Adrenal gland (tissue), 9 donors: ENCODE measurements at regions not wholly inside any gene's neighbourhood (a gene's known extent, or its start where the extent isn't known, plus 50 kb on each side); places are given as distances from the start of the nearest gene placed in this dataset.
A peak's percentile ranks its signal among the peaks of the same experiment; 100 is the strongest.

Experiments used
- DNase-seq, 7 donors: peaks; one replicate each; pipeline ENCODE4 v3.0.0-alpha.2; 2019 to 2020
- H3K27ac ChIP-seq, 5 donors: fragments of 200-600 bp; sonication (generic) in 4 of 5; 1 replicate in 3 of 5; 2 replicates in 2 of 5; pipeline versions ENCODE4 v1.5.1 to v1.8.0; 2016 to 2020; ENCODE audit warnings: mild to moderate bottlenecking in 1 of 5
- H3K27me3 ChIP-seq: fragments of 200-600 bp; 2 replicates; pipeline ENCODE4 v1.8.0; 2021
- H3K36me3 ChIP-seq, 2 donors: fragments of 200-600 bp; replicated peaks in 1 of 2; 1 replicate in 1 of 2; 2 replicates in 1 of 2; pipeline versions ENCODE4 v1.5.1 to v1.8.0; 2018 to 2022
- H3K4me1 ChIP-seq, 2 donors: fragments of 200-600 bp; replicated peaks in 1 of 2; 1 replicate in 1 of 2; 2 replicates in 1 of 2; pipeline versions ENCODE4 v1.5.1 to v1.8.0; 2018 to 2021
- H3K4me3 ChIP-seq, 4 donors: fragments of 200-600 bp; sonication (generic) in 3 of 4; one replicate each; pipeline ENCODE4 v1.5.1; 2016 to 2018
- H3K9me3 ChIP-seq, 3 donors: fragments of 200-600 bp; sonication (generic) in 1 of 3; replicated peaks in 1 of 3; 1 replicate in 2 of 3; 2 replicates in 1 of 3; pipeline versions ENCODE4 v1.5.1 to v1.8.0; 2016 to 2021
- CTCF ChIP-seq, 6 experiments: fragments of 450-650 bp in 4 of 6; fragments of 200-600 bp in 2 of 6; sonication (generic) in 1 of 6; IDR thresholded peaks; 1 replicate in 5 of 6; 2 replicates in 1 of 6; pipeline versions ENCODE4 v1.5.1 to v1.8.0; 2016 to 2021; ENCODE audit warnings: antibody characterized with exemption in 6 of 6, mild to moderate bottlenecking in 2 of 6, moderate library complexity in 1 of 6
- POLR2A ChIP-seq, 2 donors: fragments of 450-650 bp; IDR thresholded peaks; one replicate each; pipeline ENCODE4 v1.6.1; 2017; ENCODE audit warnings: antibody characterized with exemption in 2 of 2, mild to moderate bottlenecking in 2 of 2, moderate library complexity in 1 of 2
- WGBS, 4 donors: extraction: QIAGEN DNeasy Blood & Tissue Kit in 2 of 4; methylation state at CpG; one replicate each; pipeline versions ENCODE4 v1.1.5 to v1.1.7; 2013 to 2017; 5-methylcytosine and 5-hydroxymethylcytosine counted together
- intact Hi-C, 2 donors: fragments of 100-400 bp; cut with DNase I; formaldehyde crosslinking; loops; one replicate each; pipeline versions ENCODE4 v1.14.1 to v1.15.0; 2022 to 2023
- donor health status: healthy with polysubstance abuse.
- donor health status: Bipolar disorder and iron deficiency.
- donor health status: DM: yes; HTN: yes; CAD: no.
- donor health status: DM: no; HTN: no; CAD: no.
- donor health status: DM: no; HTN: no; CAD: no.

GRCh38 chr16:77650761-77651160 lies 71.6 kb upstream of the NUDT7 start:
- H3K4me3 ChIP-seq = no peak overlapping the region
- H3K36me3 ChIP-seq = no peaks in the 10 kb centered on the region
- H3K9me3 ChIP-seq = no peaks in the 10 kb centered on the region
- TF ChIP-seq POLR2A (IDR thresholded peaks at IDR 0.05) (no peak), CTCF (IDR thresholded peaks at IDR 0.05) (no peak)
- intact Hi-C loops = no loop called here
- WGBS, 4 donors = 56 to 68% (median 61%) methylated on average over 3 of the region's 3 CpGs
- DNase-seq = no peak
- H3K4me1 ChIP-seq = no peaks in the 10 kb centered on the region
- no peak overlapping the region for H3K27ac ChIP-seq
- H3K27me3 ChIP-seq = no peaks in the 10 kb centered on the region

GRCh38 chr16:77652399-77652798 lies 69.9 kb upstream of the NUDT7 start:
- Histone ChIP-seq H3K4me3 (no peak overlapping the region), H3K27me3 (no peaks in the 10 kb centered on the region), H3K36me3 (no peaks in the 10 kb centered on the region), H3K9me3 (no peaks in the 10 kb centered on the region), H3K4me1 (no peaks in the 10 kb centered on the region), H3K27ac (no peak overlapping the region)
- TF ChIP-seq CTCF (IDR thresholded peaks at IDR 0.05) = no peak
- DNase-seq = no peak
- 82 to 96% (median 84%) methylated on average over 4 of the region's 4 CpGs for WGBS, 4 donors
- intact Hi-C loops = no loop called here

- no peak overlapping the region for H3K4me3 ChIP-seq
- intact Hi-C loops = no loop called here
- DNase-seq = no peak
- H3K9me3 ChIP-seq = no peaks in the 10 kb centered on the region
- TF ChIP-seq CTCF (IDR thresholded peaks at IDR 0.05) (no peak), POLR2A (IDR thresholded peaks at IDR 0.05) (no peak)
- H3K27me3 ChIP-seq = no peaks in the 10 kb centered on the region
- no peaks in the 10 kb centered on the region for H3K36me3 ChIP-seq
- WGBS, 4 donors = 74 to 86% (median 83%) methylated on average over 6 of the region's 6 CpGs
- no peak overlapping the region for H3K27ac ChIP-seq
- H3K4me1 ChIP-seq = no peaks in the 10 kb centered on the region
These were observed 65.3 kb upstream of the NUDT7 start for GRCh38 chr16:77657016-77657415.

- Histone ChIP-seq H3K9me3 (no peaks in the 10 kb centered on the region), H3K4me1 (no peaks in the 10 kb centered on the region), H3K36me3 (no peaks in the 10 kb centered on the region), H3K27me3 (no peaks in the 10 kb centered on the region), H3K4me3 (no peak overlapping the region), H3K27ac (no peak overlapping the region)
- TF ChIP-seq CTCF (IDR thresholded peaks at IDR 0.05) (peak in 5 of 6 experiments; percentile 9 to 43 (median 29)), POLR2A (IDR thresholded peaks at IDR 0.05) (no peak)
- intact Hi-C loops = no loop called here
- 20 to 35% (median 26%) methylated on average over 12 of the region's 12 CpGs for WGBS, 4 donors
- DNase-seq = no peak
These were observed 62.0 kb upstream of the NUDT7 start for GRCh38 chr16:77660311-77660710.
